Fibroblast of lung (primary cell): ENCODE measurements at regions not wholly inside any gene's neighbourhood (a gene's known extent, or its start where the extent isn't known, plus 50 kb on each side); places are given as distances from the start of the nearest gene placed in this dataset.

Source experiments
- CTCF ChIP-seq, 2 donors: IDR thresholded peaks in 1 of 2; conservative IDR thresholded peaks in 1 of 2; 1 replicate in 1 of 2; 2 replicates in 1 of 2; pipeline ENCODE4 v1.5.1; 2011 to 2012; ENCODE audit warnings: low read length in 2 of 2, control low read depth in 1 of 2, inconsistent platforms in 1 of 2, low read depth in 1 of 2, mild to moderate bottlenecking in 1 of 2
- EZH2 ChIP-seq: IDR thresholded peaks from 2 replicates; pipeline ENCODE4 v1.5.1; 2012; ENCODE audit warnings: low read length, control low read depth, mild to moderate bottlenecking; ENCODE audit errors: missing control alignments

GRCh38 chr21:23099185-23099584 lies 2101.0 kb downstream of the NCAM2 start:
- TF ChIP-seq CTCF (conservative IDR thresholded peaks at IDR 0.05 in 1 of 2, IDR thresholded peaks at IDR 0.05 in 1 of 2; ENCODE audit: low read depth in 1 of 2, low read length in 2 of 2) (no peak), EZH2 (no peak)
